ENCODE measurements at regions not wholly inside any gene's neighbourhood (a gene's known extent, or its start where the extent isn't known, plus 50 kb on each side); places are given as distances from the start of the nearest gene placed in this dataset.

DNA sequence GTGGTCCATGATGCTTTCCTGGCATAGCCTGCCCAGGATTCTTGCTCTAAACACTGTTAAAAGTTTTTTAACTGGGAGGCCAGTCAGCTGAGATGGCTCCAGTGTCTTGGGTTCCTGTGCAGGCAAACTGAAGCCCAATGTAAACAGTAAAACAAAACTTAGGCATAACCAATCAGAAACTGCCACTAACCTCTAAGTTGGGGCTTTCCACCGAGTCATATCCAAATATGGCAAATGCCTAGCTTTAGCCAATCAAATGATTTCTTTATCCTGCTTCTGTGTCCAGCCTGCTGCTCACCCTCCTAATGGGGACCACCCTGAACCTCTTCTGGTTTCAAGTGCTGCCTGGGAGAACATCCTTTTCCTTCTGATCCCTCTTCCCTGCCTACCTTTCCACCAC, 277.9 kb downstream of the EMP1 start:
- DNase-seq (ENCODE audit: extremely low read depth, low read depth) = no peak
- TF ChIP-seq CTCF (IDR thresholded peaks at IDR 0.05; ENCODE audit: low read depth, low read length) = no peak

- no peak for DNase-seq (ENCODE audit: extremely low read depth, low read depth)
- TF ChIP-seq CTCF (IDR thresholded peaks at IDR 0.05; ENCODE audit: low read depth, low read length) = no peak
Measured at GRCh38 chr12:13472690-13473089, 276.2 kb downstream of the EMP1 start.

DNA sequence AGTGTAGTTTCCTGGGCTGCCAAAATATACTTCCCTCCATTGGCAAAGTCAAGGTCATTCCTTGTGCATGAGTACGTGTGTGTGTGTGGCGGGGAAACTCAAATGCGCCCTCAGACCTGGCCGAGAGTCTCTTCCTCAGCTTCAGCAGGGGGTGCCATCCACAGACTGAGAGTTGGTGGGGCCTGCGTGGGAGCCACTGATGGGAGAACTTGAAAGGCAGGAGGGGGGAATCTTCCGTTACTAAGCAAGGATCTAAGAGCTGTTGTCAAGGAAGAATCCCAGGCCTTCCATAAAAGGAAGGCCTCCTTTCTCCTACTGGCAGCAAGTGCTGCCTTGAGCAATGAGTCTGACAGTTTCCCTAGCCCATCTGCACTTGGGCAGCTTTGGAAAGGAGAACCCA, 274.9 kb downstream of the EMP1 start:
- no peak for TF ChIP-seq CTCF (IDR thresholded peaks at IDR 0.05; ENCODE audit: low read depth, low read length)
- DNase-seq (ENCODE audit: extremely low read depth, low read depth) = no peak

GRCh38 chr12:13465635-13466034, 269.1 kb downstream of the EMP1 start:
- no peak for DNase-seq (ENCODE audit: extremely low read depth, low read depth)
- TF ChIP-seq CTCF (IDR thresholded peaks at IDR 0.05; ENCODE audit: low read depth, low read length) = no peak

- DNase-seq (ENCODE audit: extremely low read depth, low read depth) = no peak
- TF ChIP-seq CTCF (IDR thresholded peaks at IDR 0.05; ENCODE audit: low read depth, low read length) = no peak
Measured at GRCh38 chr12:13463189-13463588, 266.7 kb downstream of the EMP1 start.

DNA sequence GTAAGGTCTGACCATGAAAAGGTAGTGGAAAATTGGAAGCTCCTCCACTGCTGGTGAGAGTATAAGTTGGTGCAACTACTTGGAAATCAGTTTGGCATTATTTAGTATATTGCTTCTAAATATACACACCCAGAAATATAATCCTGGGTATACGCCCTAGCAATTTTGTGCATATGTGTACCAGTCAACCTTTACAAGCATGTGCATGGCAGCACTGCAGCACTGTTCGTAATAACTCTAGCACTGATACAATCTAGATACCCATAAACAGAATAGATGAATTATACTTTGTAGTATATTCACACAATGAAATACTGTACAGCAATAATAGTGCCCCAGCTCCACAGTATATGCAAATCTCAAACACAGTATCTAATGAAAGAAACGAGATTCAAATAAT, 265.9 kb downstream of the EMP1 start:
- TF ChIP-seq CTCF (IDR thresholded peaks at IDR 0.05; ENCODE audit: low read depth, low read length) = no peak
- no peak for DNase-seq (ENCODE audit: extremely low read depth, low read depth)

GRCh38 chr12:13455778-13456144, 259.2 kb downstream of the EMP1 start:
- DNase-seq (ENCODE audit: extremely low read depth, low read depth) = no peak
- no peak for TF ChIP-seq CTCF (IDR thresholded peaks at IDR 0.05; ENCODE audit: low read depth, low read length)
